Right cardiac atrium (tissue), 5 donors: ENCODE measurements at regions not wholly inside any gene's neighbourhood (a gene's known extent, or its start where the extent isn't known, plus 50 kb on each side); places are given as distances from the start of the nearest gene placed in this dataset.

ENCODE experiments used
- ATAC-seq, 2 donors: fragments of 200-7000 bp; cut with Tn5 transposase; one replicate each; pipeline versions ENCODE4 v1.8.0 to v1.9.1; 2020; ENCODE audit warnings: moderate library complexity in 2 of 2, mild to moderate bottlenecking in 1 of 2
- DNase-seq, 3 donors: peaks; one replicate each; pipeline ENCODE4 v3.0.0-alpha.2; 2020
- H3K27ac ChIP-seq: one replicate; pipeline ENCODE4 v1.5.1; 2013; ENCODE audit warnings: mild to moderate bottlenecking, low read length, control low read depth, moderate library complexity
- H3K27me3 ChIP-seq: one replicate; pipeline ENCODE4 v1.6.1; 2013; ENCODE audit not compliant: control insufficient read depth, insufficient read depth
- H3K4me1 ChIP-seq: one replicate; pipeline ENCODE4 v1.6.1; 2013; ENCODE audit warnings: low read length; ENCODE audit not compliant: control insufficient read depth, insufficient read depth
- H3K4me3 ChIP-seq: one replicate; pipeline ENCODE4 v1.5.1; 2013; ENCODE audit warnings: low read length, control low read depth
- H3K9me3 ChIP-seq: one replicate; pipeline ENCODE4 v1.6.1; 2013; ENCODE audit warnings: low read length; ENCODE audit not compliant: control insufficient read depth
- WGBS: extraction: QIAGEN DNeasy Blood & Tissue Kit; methylation state at CpG from one replicate; pipeline ENCODE4 v1.1.7; 2013; 5-methylcytosine and 5-hydroxymethylcytosine counted together
- intact Hi-C, 4 donors: fragments of 100-400 bp; cut with DNase I; formaldehyde crosslinking; loops; one replicate each; pipeline versions ENCODE4 v1.11.0 to v1.14.0; 2022 to 2023
- donor health status: healthy with polysubstance abuse.
- donor health status: DM: no; HTN: yes; CAD: no.
- donor health status: DM: no; HTN: no; CAD: no.
- donor health status: DM: no; HTN: yes; CAD: no; lungs with severe emphysema.
- donor health status: DM: yes; HTN: yes; CAD: no.

- H3K4me1 ChIP-seq, result no peaks in the 10 kb centered on the region
- intact Hi-C loops, result no loop called here
- WGBS, result 83% methylated on average over 6 of the region's 6 CpGs
- no peak overlapping the region for H3K4me3 ChIP-seq
- H3K27ac ChIP-seq, result no peak overlapping the region
- no peak for ATAC-seq
- DNase-seq, result no peak
- no peaks in the 10 kb centered on the region for H3K9me3 ChIP-seq
- no peaks in the 10 kb centered on the region for H3K27me3 ChIP-seq
Measured at GRCh38 chr6:14953836-14954235, 292.0 kb upstream of the JARID2 start.

- intact Hi-C loops, result no loop called here
- no peaks in the 10 kb centered on the region for H3K27me3 ChIP-seq
- WGBS, result 72% methylated on average over 7 of the region's 7 CpGs
- H3K4me1 ChIP-seq, result no peaks in the 10 kb centered on the region
- ATAC-seq (no peak), DNase-seq (no peak)
- no peak overlapping the region for H3K4me3 ChIP-seq
- H3K9me3 ChIP-seq, result no peaks in the 10 kb centered on the region
- no peak overlapping the region for H3K27ac ChIP-seq
Measured at GRCh38 chr6:14957355-14958059, 288.4 kb upstream of the JARID2 start.

GRCh38 chr6:14959324-14959885, 286.5 kb upstream of the JARID2 start:
- Histone ChIP-seq H3K27ac (no peak overlapping the region), H3K9me3 (no peaks in the 10 kb centered on the region), H3K4me1 (no peaks in the 10 kb centered on the region), H3K4me3 (no peak overlapping the region), H3K27me3 (no peaks in the 10 kb centered on the region)
- 75% methylated on average over 6 of the region's 6 CpGs for WGBS
- no peak for DNase-seq
- intact Hi-C loops, result no loop called here
- ATAC-seq, result no peak

- Histone ChIP-seq H3K4me3 (no peak overlapping the region), H3K27ac (no peak overlapping the region), H3K4me1 (no peaks in the 10 kb centered on the region), H3K9me3 (no peaks in the 10 kb centered on the region), H3K27me3 (no peaks in the 10 kb centered on the region)
- ATAC-seq, result no peak
- no peak for DNase-seq
- intact Hi-C loops, result no loop called here
- WGBS, result 87% methylated on average over 11 of the region's 11 CpGs
Measured at GRCh38 chr6:14964556-14965270, 281.2 kb upstream of the JARID2 start.

- no peak overlapping the region for H3K4me3 ChIP-seq
- DNase-seq (no peak), ATAC-seq (no peak)
- 79% methylated on average over 10 of the region's 10 CpGs for WGBS
- intact Hi-C loops, result no loop called here
- H3K27me3 ChIP-seq, result no peaks in the 10 kb centered on the region
- H3K27ac ChIP-seq, result no peak overlapping the region
- no peaks in the 10 kb centered on the region for H3K9me3 ChIP-seq
- no peaks in the 10 kb centered on the region for H3K4me1 ChIP-seq
Measured at GRCh38 chr6:14965424-14966075, 280.3 kb upstream of the JARID2 start.

GRCh38 chr6:14966096-14966905, 279.6 kb upstream of the JARID2 start:
- no peaks in the 10 kb centered on the region for H3K27me3 ChIP-seq
- no peaks in the 10 kb centered on the region for H3K4me1 ChIP-seq
- DNase-seq, result no peak
- no peak for ATAC-seq
- no peak overlapping the region for H3K27ac ChIP-seq
- 90% methylated on average over 8 of the region's 8 CpGs for WGBS
- no peaks in the 10 kb centered on the region for H3K9me3 ChIP-seq
- intact Hi-C loops, result no loop called here
- no peak overlapping the region for H3K4me3 ChIP-seq

- DNase-seq (no peak), ATAC-seq (no peak)
- no peak overlapping the region for H3K27ac ChIP-seq
- H3K4me1 ChIP-seq, result no peaks in the 10 kb centered on the region
- WGBS, result 89% methylated on average over 5 of the region's 5 CpGs
- H3K9me3 ChIP-seq, result no peaks in the 10 kb centered on the region
- no peaks in the 10 kb centered on the region for H3K27me3 ChIP-seq
- H3K4me3 ChIP-seq, result no peak overlapping the region
- intact Hi-C loops, result no loop called here
Measured at GRCh38 chr6:14966906-14967711, 278.8 kb upstream of the JARID2 start.

- no peaks in the 10 kb centered on the region for H3K27me3 ChIP-seq
- 90% methylated on average over 2 of the region's 2 CpGs for WGBS
- intact Hi-C loops, result no loop called here
- no peaks in the 10 kb centered on the region for H3K4me1 ChIP-seq
- no peak overlapping the region for H3K4me3 ChIP-seq
- ATAC-seq (no peak), DNase-seq (no peak)
- H3K9me3 ChIP-seq, result no peaks in the 10 kb centered on the region
- H3K27ac ChIP-seq, result no peak overlapping the region
Measured at GRCh38 chr6:14968056-14968637, 277.7 kb upstream of the JARID2 start.

- intact Hi-C loops, result no loop called here
- Histone ChIP-seq H3K4me3 (no peak overlapping the region), H3K9me3 (no peaks in the 10 kb centered on the region), H3K27me3 (no peaks in the 10 kb centered on the region), H3K27ac (no peak overlapping the region), H3K4me1 (no peaks in the 10 kb centered on the region)
- ATAC-seq (no peak), DNase-seq (no peak)
Measured at GRCh38 chr6:14969126-14969525, 276.7 kb upstream of the JARID2 start.
